Type B pancreatic cell (in vitro differentiated cells): ENCODE measurements at regions not wholly inside any gene's neighbourhood (a gene's known extent, or its start where the extent isn't known, plus 50 kb on each side); places are given as distances from the start of the nearest gene placed in this dataset.

Experiments used
- DNase-seq: peaks from one replicate; pipeline ENCODE4 v3.0.0; 2021; ENCODE audit warnings: mixed read lengths; ENCODE audit not compliant: unreplicated experiment; ENCODE audit errors: extremely low spot score
- H3K27ac Mint-ChIP-seq: 2 replicates; pipeline ENCODE4 v1.8.0; 2021; ENCODE audit warnings: mild to moderate bottlenecking, mixed read lengths
- H3K27me3 Mint-ChIP-seq: 2 replicates; pipeline ENCODE4 v1.8.0; 2021; ENCODE audit warnings: mixed read lengths
- H3K36me3 Mint-ChIP-seq: 2 replicates; pipeline ENCODE4 v1.8.0; 2021; ENCODE audit warnings: mixed read lengths
- H3K4me1 Mint-ChIP-seq: one replicate; pipeline ENCODE4 v1.8.0; 2021; ENCODE audit warnings: mixed read lengths; ENCODE audit not compliant: unreplicated experiment
- H3K4me3 Mint-ChIP-seq: 2 replicates; pipeline ENCODE4 v1.8.0; 2021; ENCODE audit warnings: mild to moderate bottlenecking, mixed read lengths
- H3K9me3 Mint-ChIP-seq: 2 replicates; pipeline ENCODE4 v1.8.0; 2021; ENCODE audit warnings: mixed read lengths
- TF ChIP-seq, protein P1 (sequence below): fragments of 200-600 bp; sonication (generic); conservative IDR thresholded peaks from 2 replicates; pipeline ENCODE4 v1.5.0; 2021; ENCODE audit warnings: antibody characterized with exemption, mild to moderate bottlenecking

GRCh38 chr10:131683941-131684340, 216.9 kb upstream of the PPP2R2D start:
- Mint-ChIP-seq H3K4me3 (no peak overlapping the region), H3K4me1 (peaks cover 8% of the 10 kb centered on the region), H3K9me3 (no peaks in the 10 kb centered on the region), H3K27ac (no peak overlapping the region), H3K36me3 (no peaks in the 10 kb centered on the region), H3K27me3 (peaks cover 3% of the 10 kb centered on the region)
- TF ChIP-seq, protein P1, sequence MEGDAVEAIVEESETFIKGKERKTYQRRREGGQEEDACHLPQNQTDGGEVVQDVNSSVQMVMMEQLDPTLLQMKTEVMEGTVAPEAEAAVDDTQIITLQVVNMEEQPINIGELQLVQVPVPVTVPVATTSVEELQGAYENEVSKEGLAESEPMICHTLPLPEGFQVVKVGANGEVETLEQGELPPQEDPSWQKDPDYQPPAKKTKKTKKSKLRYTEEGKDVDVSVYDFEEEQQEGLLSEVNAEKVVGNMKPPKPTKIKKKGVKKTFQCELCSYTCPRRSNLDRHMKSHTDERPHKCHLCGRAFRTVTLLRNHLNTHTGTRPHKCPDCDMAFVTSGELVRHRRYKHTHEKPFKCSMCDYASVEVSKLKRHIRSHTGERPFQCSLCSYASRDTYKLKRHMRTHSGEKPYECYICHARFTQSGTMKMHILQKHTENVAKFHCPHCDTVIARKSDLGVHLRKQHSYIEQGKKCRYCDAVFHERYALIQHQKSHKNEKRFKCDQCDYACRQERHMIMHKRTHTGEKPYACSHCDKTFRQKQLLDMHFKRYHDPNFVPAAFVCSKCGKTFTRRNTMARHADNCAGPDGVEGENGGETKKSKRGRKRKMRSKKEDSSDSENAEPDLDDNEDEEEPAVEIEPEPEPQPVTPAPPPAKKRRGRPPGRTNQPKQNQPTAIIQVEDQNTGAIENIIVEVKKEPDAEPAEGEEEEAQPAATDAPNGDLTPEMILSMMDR = no peak
- DNase-seq = no peak

GRCh38 chr10:131685007-131685406, 215.8 kb upstream of the PPP2R2D start:
- Mint-ChIP-seq H3K4me3 (no peak overlapping the region), H3K27ac (no peak overlapping the region)
- TF ChIP-seq, protein P1 = no peak

GRCh38 chr10:131685576-131685975, 215.2 kb upstream of the PPP2R2D start:
- Mint-ChIP-seq H3K4me3 (no peak overlapping the region), H3K27me3 (peaks cover 6% of the 10 kb centered on the region), H3K4me1 (peaks cover 19% of the 10 kb centered on the region), H3K27ac (no peak overlapping the region), H3K9me3 (no peaks in the 10 kb centered on the region), H3K36me3 (no peaks in the 10 kb centered on the region)
- no peak for DNase-seq
- TF ChIP-seq, protein P1 = no peak

More at GRCh38 chr10:131685007-131685406, 215.8 kb upstream of the PPP2R2D start:
- Mint-ChIP-seq H3K9me3 (no peaks in the 10 kb centered on the region), H3K27me3 (peaks cover 3% of the 10 kb centered on the region), H3K36me3 (no peaks in the 10 kb centered on the region), H3K4me1 (peaks cover 15% of the 10 kb centered on the region)
- no peak for DNase-seq

DNA sequence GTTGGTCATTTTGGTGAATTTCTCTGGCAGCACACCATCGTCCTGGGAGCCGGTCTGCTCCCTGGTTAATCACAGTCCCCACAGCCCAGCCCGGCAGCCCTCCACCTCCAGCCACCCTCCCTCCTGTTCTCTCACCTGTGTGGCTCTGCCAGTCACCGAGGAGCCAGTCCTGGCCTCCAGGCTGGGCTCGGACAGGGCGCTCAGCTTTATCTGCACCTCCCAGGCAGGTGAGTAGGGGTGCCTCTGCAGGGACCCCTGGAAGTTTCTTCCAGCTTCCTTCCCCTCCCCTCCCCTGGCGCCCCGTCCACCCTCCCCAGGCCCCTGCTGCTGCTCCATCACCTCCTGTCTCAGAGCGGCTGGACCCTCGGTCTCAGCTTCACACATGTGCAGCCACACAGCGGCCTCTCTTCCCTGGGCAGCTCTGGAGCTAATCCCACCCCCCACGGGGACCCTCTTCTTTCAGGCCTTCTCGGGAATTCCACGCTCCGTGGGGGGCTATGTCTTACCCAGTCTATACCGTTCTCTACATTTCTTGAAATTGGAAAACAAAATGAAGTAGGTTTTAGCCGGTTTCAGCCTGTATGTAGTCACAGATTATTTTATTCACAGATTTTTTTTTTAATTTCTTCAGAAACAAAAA, 213.9 kb upstream of the PPP2R2D start:
- TF ChIP-seq, protein P1 = no peak
- H3K27ac Mint-ChIP-seq = no peak overlapping the region
- H3K9me3 Mint-ChIP-seq = no peaks in the 10 kb centered on the region
- no peak for DNase-seq
- H3K27me3 Mint-ChIP-seq = peaks cover 6% of the 10 kb centered on the region
- no peak overlapping the region for H3K4me3 Mint-ChIP-seq
- H3K4me1 Mint-ChIP-seq = peaks cover 19% of the 10 kb centered on the region
- H3K36me3 Mint-ChIP-seq = no peaks in the 10 kb centered on the region

GRCh38 chr10:131688304-131688703, 212.5 kb upstream of the PPP2R2D start:
- H3K27ac Mint-ChIP-seq = no peak overlapping the region
- DNase-seq = no peak
- H3K27me3 Mint-ChIP-seq = peaks cover 14% of the 10 kb centered on the region
- no peak overlapping the region for H3K4me3 Mint-ChIP-seq
- H3K9me3 Mint-ChIP-seq = no peaks in the 10 kb centered on the region
- H3K4me1 Mint-ChIP-seq = peaks cover 19% of the 10 kb centered on the region
- H3K36me3 Mint-ChIP-seq = no peaks in the 10 kb centered on the region
- TF ChIP-seq, protein P1 = no peak
